OCI-LY7 (cell line): ENCODE measurements at regions not wholly inside any gene's neighbourhood (a gene's known extent, or its start where the extent isn't known, plus 50 kb on each side); places are given as distances from the start of the nearest gene placed in this dataset.

Source experiments
- CTCF ChIP-seq: fragments of 200-600 bp; sonication (generic); conservative IDR thresholded peaks from 2 replicates; pipeline ENCODE4 v1.5.1; 2014; ENCODE audit warnings: mild to moderate bottlenecking, antibody characterized with exemption, low read length, moderate library complexity, mixed read lengths
- EZH2phosphoT487 ChIP-seq: fragments of 200-600 bp; sonication (generic); IDR thresholded peaks from 2 replicates; pipeline ENCODE4 v1.6.1; 2018; ENCODE audit warnings: low read depth, borderline replicate concordance, mild to moderate bottlenecking, mixed run types, antibody characterized with exemption, low read length, moderate library complexity, mixed read lengths

GRCh38 chr12:73951956-73952703 lies 585.5 kb upstream of the ATXN7L3B start:
- TF ChIP-seq CTCF (no peak), EZH2phosphoT487 (no peak)
